Sigmoid colon (tissue), 6 donors: ENCODE measurements at regions not wholly inside any gene's neighbourhood (a gene's known extent, or its start where the extent isn't known, plus 50 kb on each side); places are given as distances from the start of the nearest gene placed in this dataset.

Experiments used
- DNase-seq: peaks from one replicate; pipeline ENCODE4 v3.0.0-alpha.2; 2019
- H3K27ac ChIP-seq, 4 donors: fragments of 200-600 bp; sonication (generic); one replicate each; pipeline ENCODE4 v1.5.1; 2016 to 2019; ENCODE audit warnings: mild to moderate bottlenecking in 1 of 4
- H3K27me3 ChIP-seq, 3 donors: fragments of 200-600 bp; sonication (generic); one replicate each; pipeline ENCODE4 v1.5.1; 2019; ENCODE audit warnings: mild to moderate bottlenecking in 1 of 3
- H3K36me3 ChIP-seq, 4 donors: fragments of 200-600 bp; sonication (generic); one replicate each; pipeline ENCODE4 v1.5.1; 2016 to 2019
- H3K4me1 ChIP-seq, 4 donors: fragments of 200-600 bp; sonication (generic); one replicate each; pipeline ENCODE4 v1.5.1; 2017 to 2019
- H3K4me3 ChIP-seq, 4 donors: fragments of 200-600 bp; sonication (generic); one replicate each; pipeline ENCODE4 v1.5.1; 2017 to 2019; ENCODE audit warnings: mild to moderate bottlenecking in 2 of 4, moderate library complexity in 1 of 4
- H3K9me3 ChIP-seq, 4 donors: fragments of 200-600 bp in 3 of 4; sonication (generic) in 3 of 4; one replicate each; pipeline versions ENCODE4 v1.5.1 to v1.6.1; 2013 to 2019
- CTCF ChIP-seq, 4 experiments: fragments of 450-650 bp in 3 of 4; fragments of 200-600 bp in 1 of 4; IDR thresholded peaks; one replicate each; pipeline ENCODE4 v1.5.1; 2016 to 2019; ENCODE audit warnings: antibody characterized with exemption in 4 of 4, mild to moderate bottlenecking in 3 of 4, moderate library complexity in 2 of 4
- EP300 ChIP-seq, 4 donors: sonication (generic); formaldehyde crosslinking; IDR thresholded peaks; one replicate each; pipeline ENCODE4 v1.6.1; 2017; ENCODE audit warnings: antibody characterized with exemption in 4 of 4
- POLR2A ChIP-seq, 2 donors: fragments of 450-650 bp; IDR thresholded peaks; one replicate each; pipeline ENCODE4 v1.6.1; 2016; ENCODE audit warnings: antibody characterized with exemption in 2 of 2, mild to moderate bottlenecking in 2 of 2, moderate library complexity in 2 of 2
- POLR2AphosphoS5 ChIP-seq, 4 donors: sonication (generic); formaldehyde crosslinking; IDR thresholded peaks; one replicate each; pipeline ENCODE4 v1.6.1; 2017; ENCODE audit warnings: antibody characterized with exemption in 4 of 4
- WGBS, 2 donors: extraction: QIAGEN DNeasy Blood & Tissue Kit; methylation state at CpG; one replicate each; pipeline ENCODE4 v1.1.7; 2013; 5-methylcytosine and 5-hydroxymethylcytosine counted together
- intact Hi-C: fragments of 100-400 bp; cut with DNase I; formaldehyde crosslinking; loops from one replicate; pipeline ENCODE4 v1.15.1; 2023
- donor health status: healthy with polysubstance abuse.
- donor health status: healthy.

- Histone ChIP-seq H3K27ac (no peak overlapping the region), H3K4me3 (no peak overlapping the region), H3K9me3 (no peaks in the 10 kb centered on the region), H3K4me1 (no peaks in the 10 kb centered on the region), H3K36me3 (no peaks in the 10 kb centered on the region), H3K27me3 (peaks cover 0 to 13% (median 4%) of the 10 kb centered on the region in 3 donors)
- intact Hi-C loops: no loop called here
- WGBS, 2 donors: 89 to 93% methylated on average over 1 of the region's 1 CpG
- TF ChIP-seq CTCF (IDR thresholded peaks at IDR 0.05) (no peak), POLR2AphosphoS5 (IDR thresholded peaks at IDR 0.05) (no peak), POLR2A (IDR thresholded peaks at IDR 0.05) (no peak), EP300 (IDR thresholded peaks at IDR 0.05) (no peak)
- DNase-seq: no peak
Observed at GRCh38 chr12:107329569-107330324, 236.4 kb upstream of the CRY1 start.

- no peak overlapping the region for H3K27ac ChIP-seq
- TF ChIP-seq EP300 (IDR thresholded peaks at IDR 0.05) (no peak), POLR2AphosphoS5 (IDR thresholded peaks at IDR 0.05) (no peak), CTCF (IDR thresholded peaks at IDR 0.05) (no peak), POLR2A (IDR thresholded peaks at IDR 0.05) (no peak)
Observed at GRCh38 chr12:107330831-107331431, 237.6 kb upstream of the CRY1 start.

GRCh38 chr12:107331471-107331870 is 238.1 kb upstream of the CRY1 start:
- H3K4me3 ChIP-seq: no peak overlapping the region
- H3K27ac ChIP-seq: no peak overlapping the region
- no peak for TF ChIP-seq POLR2AphosphoS5 (IDR thresholded peaks at IDR 0.05)
- no peak for TF ChIP-seq EP300 (IDR thresholded peaks at IDR 0.05)
- no peak for TF ChIP-seq POLR2A (IDR thresholded peaks at IDR 0.05)
- no peak for TF ChIP-seq CTCF (IDR thresholded peaks at IDR 0.05)
- WGBS, 2 donors: 56 to 85% methylated on average over 9 of the region's 9 CpGs
- no peaks in the 10 kb centered on the region for H3K36me3 ChIP-seq
- H3K4me1 ChIP-seq: no peaks in the 10 kb centered on the region
- no peaks in the 10 kb centered on the region for H3K9me3 ChIP-seq
- peaks cover 0 to 8% (median 0%) of the 10 kb centered on the region in 3 donors for H3K27me3 ChIP-seq
- intact Hi-C loops: no loop called here
- no peak for DNase-seq

More at GRCh38 chr12:107330831-107331431, 237.6 kb upstream of the CRY1 start:
- no peak for DNase-seq
- Histone ChIP-seq H3K4me1 (no peaks in the 10 kb centered on the region), H3K4me3 (no peak overlapping the region), H3K27me3 (peaks cover 0 to 8% (median 2%) of the 10 kb centered on the region in 3 donors), H3K36me3 (no peaks in the 10 kb centered on the region), H3K9me3 (no peaks in the 10 kb centered on the region)
- intact Hi-C loops: no loop called here
- 17 to 36% methylated on average over 8 of the region's 8 CpGs for WGBS, 2 donors

GRCh38 chr12:107331912-107332311 is 238.6 kb upstream of the CRY1 start:
- 80 to 84% methylated on average over 11 of the region's 11 CpGs for WGBS, 2 donors
- intact Hi-C loops: no loop called here
- Histone ChIP-seq H3K9me3 (no peaks in the 10 kb centered on the region), H3K27ac (no peak overlapping the region), H3K27me3 (peaks cover 0 to 8% (median 0%) of the 10 kb centered on the region in 3 donors), H3K4me3 (no peak overlapping the region), H3K36me3 (no peaks in the 10 kb centered on the region), H3K4me1 (no peaks in the 10 kb centered on the region)
- TF ChIP-seq CTCF (IDR thresholded peaks at IDR 0.05): no peak
- TF ChIP-seq EP300 (IDR thresholded peaks at IDR 0.05): no peak
- TF ChIP-seq POLR2A (IDR thresholded peaks at IDR 0.05): no peak
- TF ChIP-seq POLR2AphosphoS5 (IDR thresholded peaks at IDR 0.05): no peak
- DNase-seq: no peak
